ENCODE measurements at regions not wholly inside any gene's neighbourhood (a gene's known extent, or its start where the extent isn't known, plus 50 kb on each side); places are given as distances from the start of the nearest gene placed in this dataset.

GRCh38 chr22:27651486-27651885, 150.1 kb downstream of the MN1 start:
- Histone ChIP-seq H3K9me3 (ENCODE audit: low read length) (no peaks in the 10 kb centered on the region), H3K27ac (ENCODE audit: low read depth, low read length, poor library complexity, severe bottlenecking) (no peak overlapping the region), H3F3A (ENCODE audit: insufficient read depth, low read length) (no peaks in the 10 kb centered on the region), H3K4me2 (ENCODE audit: low read length) (no peak overlapping the region), H3K9ac (ENCODE audit: low read length) (no peak overlapping the region), H3K4me1 (ENCODE audit: insufficient read depth, low read length, severe bottlenecking) (no peaks in the 10 kb centered on the region), H4K20me1 (ENCODE audit: insufficient read depth, low read length) (no peaks in the 10 kb centered on the region), H3K36me3 (ENCODE audit: insufficient read depth, low read length) (no peaks in the 10 kb centered on the region), H3K9me2 (ENCODE audit: low read depth, low read length) (no peaks in the 10 kb centered on the region), H3K4me3 (ENCODE audit: low read depth, low read length, poor library complexity, severe bottlenecking) (no peak overlapping the region), H2AFZ (ENCODE audit: low read length) (no peak overlapping the region), H3K27me3 (ENCODE audit: insufficient read depth, low read length) (no peaks in the 10 kb centered on the region), H3K79me2 (ENCODE audit: insufficient read depth, low read length) (no peaks in the 10 kb centered on the region)
- TF ChIP-seq EZH2 (IDR thresholded peaks at IDR 0.05; ENCODE audit: borderline replicate concordance, low read length) = no peak
- TF ChIP-seq CTCF (IDR thresholded peaks at IDR 0.05; ENCODE audit: low read length) = no peak

- H3K4me3 ChIP-seq (ENCODE audit: low read depth, low read length, poor library complexity, severe bottlenecking) = no peak overlapping the region
- no peaks in the 10 kb centered on the region for H3K4me1 ChIP-seq (ENCODE audit: insufficient read depth, low read length, severe bottlenecking)
- no peak overlapping the region for H3K27ac ChIP-seq (ENCODE audit: low read depth, low read length, poor library complexity, severe bottlenecking)
- H3K4me2 ChIP-seq (ENCODE audit: low read length) = no peak overlapping the region
- no peaks in the 10 kb centered on the region for H3K36me3 ChIP-seq (ENCODE audit: insufficient read depth, low read length)
- H3F3A ChIP-seq (ENCODE audit: insufficient read depth, low read length) = no peaks in the 10 kb centered on the region
- no peak overlapping the region for H3K9ac ChIP-seq (ENCODE audit: low read length)
- TF ChIP-seq CTCF (IDR thresholded peaks at IDR 0.05; ENCODE audit: low read length) (no peak), EZH2 (IDR thresholded peaks at IDR 0.05; ENCODE audit: borderline replicate concordance, low read length) (no peak)
- H2AFZ ChIP-seq (ENCODE audit: low read length) = no peak overlapping the region
- no peaks in the 10 kb centered on the region for H3K79me2 ChIP-seq (ENCODE audit: insufficient read depth, low read length)
- H4K20me1 ChIP-seq (ENCODE audit: insufficient read depth, low read length) = no peaks in the 10 kb centered on the region
- H3K27me3 ChIP-seq (ENCODE audit: insufficient read depth, low read length) = no peaks in the 10 kb centered on the region
- no peaks in the 10 kb centered on the region for H3K9me2 ChIP-seq (ENCODE audit: low read depth, low read length)
- H3K9me3 ChIP-seq (ENCODE audit: low read length) = no peaks in the 10 kb centered on the region
Measured at GRCh38 chr22:27654546-27655445, 146.8 kb downstream of the MN1 start.

GRCh38 chr22:27655582-27656185, 145.9 kb downstream of the MN1 start:
- H3K9me3 ChIP-seq (ENCODE audit: low read length) = no peaks in the 10 kb centered on the region
- no peaks in the 10 kb centered on the region for H3K79me2 ChIP-seq (ENCODE audit: insufficient read depth, low read length)
- H3K27ac ChIP-seq (ENCODE audit: low read depth, low read length, poor library complexity, severe bottlenecking) = no peak overlapping the region
- no peaks in the 10 kb centered on the region for H3K4me1 ChIP-seq (ENCODE audit: insufficient read depth, low read length, severe bottlenecking)
- H3K4me3 ChIP-seq (ENCODE audit: low read depth, low read length, poor library complexity, severe bottlenecking) = no peak overlapping the region
- no peaks in the 10 kb centered on the region for H3K27me3 ChIP-seq (ENCODE audit: insufficient read depth, low read length)
- H3K9ac ChIP-seq (ENCODE audit: low read length) = no peak overlapping the region
- no peaks in the 10 kb centered on the region for H4K20me1 ChIP-seq (ENCODE audit: insufficient read depth, low read length)
- H3K9me2 ChIP-seq (ENCODE audit: low read depth, low read length) = no peaks in the 10 kb centered on the region
- H3K36me3 ChIP-seq (ENCODE audit: insufficient read depth, low read length) = no peaks in the 10 kb centered on the region
- H2AFZ ChIP-seq (ENCODE audit: low read length) = no peak overlapping the region
- H3K4me2 ChIP-seq (ENCODE audit: low read length) = no peak overlapping the region
- H3F3A ChIP-seq (ENCODE audit: insufficient read depth, low read length) = no peaks in the 10 kb centered on the region
- no peak for TF ChIP-seq CTCF (IDR thresholded peaks at IDR 0.05; ENCODE audit: low read length)
- no peak for TF ChIP-seq EZH2 (IDR thresholded peaks at IDR 0.05; ENCODE audit: borderline replicate concordance, low read length)

Data from OCI-LY1 (cell line).